Sigmoid colon (tissue), 6 donors: ENCODE measurements at regions not wholly inside any gene's neighbourhood (a gene's known extent, or its start where the extent isn't known, plus 50 kb on each side); places are given as distances from the start of the nearest gene placed in this dataset.

Source experiments
- DNase-seq: peaks from one replicate; pipeline ENCODE4 v3.0.0-alpha.2; 2019
- H3K27ac ChIP-seq, 4 donors: fragments of 200-600 bp; sonication (generic); one replicate each; pipeline ENCODE4 v1.5.1; 2016 to 2019; ENCODE audit warnings: mild to moderate bottlenecking in 1 of 4
- H3K27me3 ChIP-seq, 3 donors: fragments of 200-600 bp; sonication (generic); one replicate each; pipeline ENCODE4 v1.5.1; 2019; ENCODE audit warnings: mild to moderate bottlenecking in 1 of 3
- H3K36me3 ChIP-seq, 4 donors: fragments of 200-600 bp; sonication (generic); one replicate each; pipeline ENCODE4 v1.5.1; 2016 to 2019
- H3K4me1 ChIP-seq, 4 donors: fragments of 200-600 bp; sonication (generic); one replicate each; pipeline ENCODE4 v1.5.1; 2017 to 2019
- H3K4me3 ChIP-seq, 4 donors: fragments of 200-600 bp; sonication (generic); one replicate each; pipeline ENCODE4 v1.5.1; 2017 to 2019; ENCODE audit warnings: mild to moderate bottlenecking in 2 of 4, moderate library complexity in 1 of 4
- H3K9me3 ChIP-seq, 4 donors: fragments of 200-600 bp in 3 of 4; sonication (generic) in 3 of 4; one replicate each; pipeline versions ENCODE4 v1.5.1 to v1.6.1; 2013 to 2019
- EP300 ChIP-seq, 4 donors: sonication (generic); formaldehyde crosslinking; IDR thresholded peaks; one replicate each; pipeline ENCODE4 v1.6.1; 2017; ENCODE audit warnings: antibody characterized with exemption in 4 of 4
- POLR2A ChIP-seq, 2 donors: fragments of 450-650 bp; IDR thresholded peaks; one replicate each; pipeline ENCODE4 v1.6.1; 2016; ENCODE audit warnings: antibody characterized with exemption in 2 of 2, mild to moderate bottlenecking in 2 of 2, moderate library complexity in 2 of 2
- POLR2AphosphoS5 ChIP-seq, 4 donors: sonication (generic); formaldehyde crosslinking; IDR thresholded peaks; one replicate each; pipeline ENCODE4 v1.6.1; 2017; ENCODE audit warnings: antibody characterized with exemption in 4 of 4
- WGBS, 2 donors: extraction: QIAGEN DNeasy Blood & Tissue Kit; methylation state at CpG; one replicate each; pipeline ENCODE4 v1.1.7; 2013; 5-methylcytosine and 5-hydroxymethylcytosine counted together
- intact Hi-C: fragments of 100-400 bp; cut with DNase I; formaldehyde crosslinking; loops from one replicate; pipeline ENCODE4 v1.15.1; 2023
- TF ChIP-seq, protein P1 (sequence below), 4 experiments: fragments of 450-650 bp in 3 of 4; fragments of 200-600 bp in 1 of 4; IDR thresholded peaks; one replicate each; pipeline ENCODE4 v1.5.1; 2016 to 2019; ENCODE audit warnings: antibody characterized with exemption in 4 of 4, mild to moderate bottlenecking in 3 of 4, moderate library complexity in 2 of 4
- donor health status: healthy with polysubstance abuse.
- donor health status: healthy.

DNA sequence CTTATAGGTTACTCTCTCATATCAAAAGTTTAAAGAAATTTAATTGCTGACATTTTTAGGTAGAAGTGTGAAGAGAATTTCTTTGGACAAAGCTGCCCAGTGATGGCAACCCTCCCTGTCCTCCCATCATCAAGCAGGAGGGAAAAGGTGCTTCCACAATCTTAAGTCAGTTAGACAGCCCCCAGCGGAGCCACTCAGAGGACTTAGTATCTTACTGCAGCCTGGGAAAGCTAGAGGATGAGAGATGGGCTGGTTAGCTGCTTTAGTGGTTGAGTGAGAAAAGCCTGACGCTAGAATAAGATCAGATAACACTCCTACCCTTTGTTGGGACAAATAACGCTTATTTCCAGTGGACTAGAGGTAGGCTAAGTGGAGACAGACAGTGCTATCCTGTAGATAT lies 227.1 kb downstream of the RFPL4B start:
- 71 to 82% methylated on average over 3 of the region's 3 CpGs for WGBS, 2 donors
- Histone ChIP-seq H3K27ac (no peak overlapping the region), H3K27me3 (no peaks in the 10 kb centered on the region), H3K9me3 (no peaks in the 10 kb centered on the region), H3K4me1 (peaks cover 0 to 19% (median 16%) of the 10 kb centered on the region in 4 donors), H3K36me3 (no peaks in the 10 kb centered on the region), H3K4me3 (no peak overlapping the region)
- TF ChIP-seq, protein P1, sequence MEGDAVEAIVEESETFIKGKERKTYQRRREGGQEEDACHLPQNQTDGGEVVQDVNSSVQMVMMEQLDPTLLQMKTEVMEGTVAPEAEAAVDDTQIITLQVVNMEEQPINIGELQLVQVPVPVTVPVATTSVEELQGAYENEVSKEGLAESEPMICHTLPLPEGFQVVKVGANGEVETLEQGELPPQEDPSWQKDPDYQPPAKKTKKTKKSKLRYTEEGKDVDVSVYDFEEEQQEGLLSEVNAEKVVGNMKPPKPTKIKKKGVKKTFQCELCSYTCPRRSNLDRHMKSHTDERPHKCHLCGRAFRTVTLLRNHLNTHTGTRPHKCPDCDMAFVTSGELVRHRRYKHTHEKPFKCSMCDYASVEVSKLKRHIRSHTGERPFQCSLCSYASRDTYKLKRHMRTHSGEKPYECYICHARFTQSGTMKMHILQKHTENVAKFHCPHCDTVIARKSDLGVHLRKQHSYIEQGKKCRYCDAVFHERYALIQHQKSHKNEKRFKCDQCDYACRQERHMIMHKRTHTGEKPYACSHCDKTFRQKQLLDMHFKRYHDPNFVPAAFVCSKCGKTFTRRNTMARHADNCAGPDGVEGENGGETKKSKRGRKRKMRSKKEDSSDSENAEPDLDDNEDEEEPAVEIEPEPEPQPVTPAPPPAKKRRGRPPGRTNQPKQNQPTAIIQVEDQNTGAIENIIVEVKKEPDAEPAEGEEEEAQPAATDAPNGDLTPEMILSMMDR (IDR thresholded peaks at IDR 0.05), result no peak
- TF ChIP-seq POLR2AphosphoS5 (IDR thresholded peaks at IDR 0.05), result no peak
- no peak for TF ChIP-seq POLR2A (IDR thresholded peaks at IDR 0.05)
- TF ChIP-seq EP300 (IDR thresholded peaks at IDR 0.05), result no peak
- DNase-seq, result no peak
- intact Hi-C loops, result no loop called here

DNA sequence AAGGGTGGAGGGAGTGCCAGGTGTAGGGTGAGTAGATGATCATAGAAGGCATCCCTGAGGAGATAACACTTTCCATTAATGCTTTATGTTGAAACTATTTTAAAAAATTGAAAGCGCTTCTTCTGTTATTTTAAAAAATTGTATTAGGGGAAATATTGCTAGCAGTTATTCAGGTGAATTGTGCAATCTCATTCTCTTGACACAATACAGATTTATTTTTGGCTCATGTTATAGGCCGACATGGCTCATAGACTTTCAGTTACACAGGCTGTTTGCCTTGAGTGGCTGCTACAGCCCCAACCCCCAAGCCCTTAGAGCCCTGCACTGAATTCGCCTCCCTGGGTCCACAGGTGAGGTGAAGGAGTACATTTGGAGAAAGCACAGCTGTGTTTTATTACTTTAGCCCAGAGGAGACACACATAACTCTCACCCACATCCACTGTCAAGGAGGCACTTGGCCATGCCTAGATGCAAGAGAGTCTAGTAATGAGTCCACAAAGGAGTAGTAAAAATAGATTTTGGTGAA lies 228.2 kb downstream of the RFPL4B start:
- WGBS, 2 donors, result 67 to 74% methylated on average over 3 of the region's 3 CpGs
- DNase-seq, result no peak
- Histone ChIP-seq H3K9me3 (no peaks in the 10 kb centered on the region), H3K4me1 (peaks cover 0 to 19% (median 16%) of the 10 kb centered on the region in 4 donors), H3K27ac (no peak overlapping the region), H3K27me3 (no peaks in the 10 kb centered on the region), H3K36me3 (no peaks in the 10 kb centered on the region), H3K4me3 (no peak overlapping the region)
- intact Hi-C loops, result no loop called here
- TF ChIP-seq, protein P1 (IDR thresholded peaks at IDR 0.05), result no peak
- TF ChIP-seq EP300 (IDR thresholded peaks at IDR 0.05), result no peak
- no peak for TF ChIP-seq POLR2A (IDR thresholded peaks at IDR 0.05)
- TF ChIP-seq POLR2AphosphoS5 (IDR thresholded peaks at IDR 0.05), result no peak

DNA sequence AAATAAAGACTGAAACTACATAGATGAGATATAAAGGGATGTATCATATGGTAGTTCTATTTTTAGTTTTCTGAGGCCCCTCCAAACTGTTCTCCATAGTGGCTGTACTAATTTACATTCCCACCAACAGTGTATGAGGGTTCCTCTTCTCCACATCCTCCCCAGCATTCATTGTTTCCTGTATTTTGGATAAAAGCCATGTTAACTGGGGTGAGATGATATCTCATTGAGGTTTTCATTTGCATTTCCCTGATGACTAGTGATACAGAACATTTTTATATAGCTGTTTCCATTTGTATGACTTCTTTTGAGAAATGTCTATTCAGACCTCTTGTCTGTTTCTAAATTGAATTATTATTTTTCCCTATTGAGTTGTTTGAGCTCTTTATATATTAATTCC lies 229.3 kb downstream of the RFPL4B start:
- TF ChIP-seq, protein P1 (IDR thresholded peaks at IDR 0.05), result no peak
- TF ChIP-seq POLR2AphosphoS5 (IDR thresholded peaks at IDR 0.05) (no peak), EP300 (IDR thresholded peaks at IDR 0.05) (no peak), POLR2A (IDR thresholded peaks at IDR 0.05) (no peak)
- no peak for DNase-seq
- intact Hi-C loops, result no loop called here
- no peaks in the 10 kb centered on the region for H3K9me3 ChIP-seq
- no peaks in the 10 kb centered on the region for H3K36me3 ChIP-seq
- H3K4me1 ChIP-seq, result peaks cover 0 to 11% (median 9%) of the 10 kb centered on the region in 4 donors
- no peak overlapping the region for H3K4me3 ChIP-seq
- H3K27me3 ChIP-seq, result no peaks in the 10 kb centered on the region
- H3K27ac ChIP-seq, result no peak overlapping the region

GRCh38 chr6:112579601-112580000 lies 232.5 kb downstream of the RFPL4B start:
- Histone ChIP-seq H3K27ac (no peak overlapping the region), H3K27me3 (no peaks in the 10 kb centered on the region), H3K9me3 (no peaks in the 10 kb centered on the region), H3K4me3 (no peak overlapping the region), H3K4me1 (no peaks in the 10 kb centered on the region), H3K36me3 (no peaks in the 10 kb centered on the region)
- intact Hi-C loops, result no loop called here
- WGBS, 2 donors, result 37 to 84% methylated on average over 1 of the region's 1 CpG
- TF ChIP-seq POLR2AphosphoS5 (IDR thresholded peaks at IDR 0.05), result no peak
- TF ChIP-seq, protein P1 (IDR thresholded peaks at IDR 0.05), result no peak
- no peak for TF ChIP-seq EP300 (IDR thresholded peaks at IDR 0.05)
- TF ChIP-seq POLR2A (IDR thresholded peaks at IDR 0.05), result no peak
- no peak for DNase-seq

- no peaks in the 10 kb centered on the region for H3K36me3 ChIP-seq
- TF ChIP-seq POLR2AphosphoS5 (IDR thresholded peaks at IDR 0.05), result no peak
- no peak for TF ChIP-seq POLR2A (IDR thresholded peaks at IDR 0.05)
- TF ChIP-seq, protein P1 (IDR thresholded peaks at IDR 0.05), result no peak
- no peak for TF ChIP-seq EP300 (IDR thresholded peaks at IDR 0.05)
- H3K4me3 ChIP-seq, result no peak overlapping the region
- no peaks in the 10 kb centered on the region for H3K4me1 ChIP-seq
- intact Hi-C loops, result no loop called here
- no peaks in the 10 kb centered on the region for H3K27me3 ChIP-seq
- no peak for DNase-seq
- H3K27ac ChIP-seq, result no peak overlapping the region
- 85 to 97% methylated on average over 1 of the region's 1 CpG for WGBS, 2 donors
- H3K9me3 ChIP-seq, result no peaks in the 10 kb centered on the region
These were observed 233.9 kb downstream of the RFPL4B start for GRCh38 chr6:112581015-112581414.
